Nephron (organoid): ENCODE measurements at regions not wholly inside any gene's neighbourhood (a gene's known extent, or its start where the extent isn't known, plus 50 kb on each side); places are given as distances from the start of the nearest gene placed in this dataset.
"Not testable (repeated sequence)": the region's sequence is repeated elsewhere in the genome, so short reads cannot be mapped to it uniquely, and the experiment has no call there.

Source experiments
- H3K27ac Mint-ChIP-seq, 3 experiments: 2 replicates each; pipeline ENCODE4 v1.8.0; 2020; ENCODE audit warnings: mixed read lengths in 3 of 3, mild to moderate bottlenecking in 2 of 3, moderate library complexity in 1 of 3
- H3K27me3 Mint-ChIP-seq: 2 replicates; pipeline ENCODE4 v1.8.0; 2021; ENCODE audit warnings: low read depth, mild to moderate bottlenecking, moderate library complexity, mixed read lengths
- H3K36me3 Mint-ChIP-seq: 2 replicates; pipeline ENCODE4 v1.8.0; 2020; ENCODE audit warnings: low read depth, mixed read lengths
- H3K4me1 Mint-ChIP-seq: 2 replicates; pipeline ENCODE4 v1.8.0; 2020; ENCODE audit warnings: mixed read lengths
- H3K4me3 Mint-ChIP-seq, 3 experiments: 2 replicates each; pipeline ENCODE4 v1.8.0; 2020; ENCODE audit warnings: mild to moderate bottlenecking in 3 of 3, mixed read lengths in 3 of 3, moderate library complexity in 2 of 3
- H3K9me3 Mint-ChIP-seq: 2 replicates; pipeline ENCODE4 v1.8.0; 2020; ENCODE audit warnings: mixed read lengths
- CTCF ChIP-seq, 3 experiments: fragments of 200-600 bp; sonication (generic); IDR thresholded peaks; one replicate each; pipeline ENCODE4 v1.5.0; 2021; ENCODE audit warnings: antibody characterized with exemption in 3 of 3; ENCODE audit not compliant: unreplicated experiment in 3 of 3

DNA sequence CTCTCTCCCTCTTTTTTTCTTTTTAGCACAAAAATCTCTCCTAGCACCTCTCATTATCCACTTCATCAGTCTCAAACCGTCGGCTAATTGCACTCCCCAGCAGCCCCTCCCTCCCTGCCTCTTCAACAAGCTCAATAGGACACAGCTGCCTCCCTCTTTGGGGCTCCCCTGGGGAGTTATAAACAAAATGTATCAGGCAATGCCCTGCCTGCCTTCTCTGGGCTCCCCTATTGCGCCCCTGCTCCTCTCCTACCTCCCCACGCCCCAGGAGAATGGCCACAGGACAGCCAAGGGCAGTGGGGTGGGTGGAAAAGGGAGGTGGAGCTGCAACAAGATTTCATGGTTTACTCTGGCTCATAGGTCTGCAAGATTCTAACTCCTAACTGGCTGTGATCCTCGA is 147.1 kb upstream of the GRIK3 start:
- no peaks in the 10 kb centered on the region for H3K36me3 Mint-ChIP-seq
- TF ChIP-seq CTCF (IDR thresholded peaks at IDR 0.05; ENCODE audit: unreplicated experiment in 3 of 3): no peak
- no peak overlapping the region for H3K4me3 Mint-ChIP-seq
- H3K27me3 Mint-ChIP-seq: peaks cover 17% of the 10 kb centered on the region
- peaks cover 6% of the 10 kb centered on the region for H3K9me3 Mint-ChIP-seq
- no peaks in the 10 kb centered on the region for H3K4me1 Mint-ChIP-seq
- no peak overlapping the region for H3K27ac Mint-ChIP-seq

DNA sequence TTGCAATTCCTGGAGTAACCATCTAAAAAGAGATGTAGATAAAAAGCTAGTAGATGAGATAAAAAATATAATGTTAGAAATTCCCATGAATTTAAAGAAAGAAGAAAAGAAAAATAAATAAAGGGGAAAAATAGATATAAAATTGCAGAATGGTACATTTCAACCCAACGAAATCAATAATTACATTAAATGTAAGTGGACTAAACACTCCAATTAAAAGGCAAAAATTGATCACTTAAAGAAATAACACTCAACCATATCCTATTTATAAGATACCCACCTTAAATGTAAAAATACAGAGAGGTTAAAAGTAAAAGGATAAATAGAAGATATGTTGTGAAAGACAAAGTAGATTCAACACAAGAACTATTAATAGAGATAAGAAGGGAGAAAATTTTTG is 150.5 kb upstream of the GRIK3 start:
- Mint-ChIP-seq H3K27ac (no peak overlapping the region), H3K4me3 (no peak overlapping the region), H3K27me3 (peaks cover 4% of the 10 kb centered on the region), H3K9me3 (peaks cover 6% of the 10 kb centered on the region), H3K4me1 (no peaks in the 10 kb centered on the region), H3K36me3 (no peaks in the 10 kb centered on the region)
- TF ChIP-seq CTCF (IDR thresholded peaks at IDR 0.05; ENCODE audit: unreplicated experiment in 3 of 3): no peak

- Mint-ChIP-seq H3K36me3 (no peaks in the 10 kb centered on the region), H3K27ac (no peak overlapping the region)
These were observed 152.0 kb upstream of the GRIK3 start for GRCh38 chr1:37186246-37186756.

GRCh38 chr1:37189111-37189510 is 154.8 kb upstream of the GRIK3 start:
- Mint-ChIP-seq H3K4me3 (no peak overlapping the region), H3K27ac (no peak overlapping the region), H3K9me3 (no peaks in the 10 kb centered on the region), H3K4me1 (no peaks in the 10 kb centered on the region), H3K36me3 (no peaks in the 10 kb centered on the region), H3K27me3 (peaks cover 27% of the 10 kb centered on the region)
- TF ChIP-seq CTCF (IDR thresholded peaks at IDR 0.05; ENCODE audit: unreplicated experiment in 3 of 3): no peak

More at GRCh38 chr1:37186246-37186756, 152.0 kb upstream of the GRIK3 start:
- no peak for TF ChIP-seq CTCF (IDR thresholded peaks at IDR 0.05; ENCODE audit: unreplicated experiment in 3 of 3)
- Mint-ChIP-seq H3K27me3 (peaks cover 18% of the 10 kb centered on the region), H3K4me3 (no peak overlapping the region), H3K9me3 (peaks cover 6% of the 10 kb centered on the region), H3K4me1 (no peaks in the 10 kb centered on the region)

DNA sequence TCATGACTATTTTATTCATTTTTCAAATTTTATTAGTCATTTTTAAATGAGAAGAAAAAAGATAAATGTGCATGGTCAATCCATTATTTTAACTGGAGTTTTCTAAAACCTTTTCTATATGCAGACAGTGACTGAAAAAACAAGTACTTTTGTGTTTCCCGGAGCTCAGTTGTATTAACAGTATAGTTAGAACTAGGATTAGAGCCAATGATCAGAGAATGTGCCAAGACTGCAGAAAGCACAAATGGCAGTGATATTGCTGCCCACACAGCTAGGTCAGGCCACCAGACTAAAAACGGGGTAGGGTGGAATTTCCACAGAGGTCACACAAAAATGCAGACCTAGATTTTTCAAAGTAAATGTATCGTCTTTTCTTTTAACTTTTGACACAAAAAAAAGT is 163.1 kb upstream of the GRIK3 start:
- no peak overlapping the region for H3K27ac Mint-ChIP-seq

GRCh38 chr1:37214305-37214704 is 180.0 kb upstream of the GRIK3 start:
- H3K4me1 Mint-ChIP-seq, H3K27me3 Mint-ChIP-seq, H3K4me3 Mint-ChIP-seq, H3K27ac Mint-ChIP-seq, H3K36me3 Mint-ChIP-seq: not testable (repeated sequence)
- H3K9me3 Mint-ChIP-seq: peaks cover 23% of the 10 kb centered on the region

More for the DNA sequence above, 163.1 kb upstream of the GRIK3 start:
- Mint-ChIP-seq H3K4me3 (no peak overlapping the region), H3K4me1 (no peaks in the 10 kb centered on the region), H3K9me3 (peaks cover 17% of the 10 kb centered on the region), H3K27me3 (peaks cover 12% of the 10 kb centered on the region), H3K36me3 (no peaks in the 10 kb centered on the region)
- no peak for TF ChIP-seq CTCF (IDR thresholded peaks at IDR 0.05; ENCODE audit: unreplicated experiment in 3 of 3)
